Body of pancreas (tissue), 4 donors: ENCODE measurements at regions not wholly inside any gene's neighbourhood (a gene's known extent, or its start where the extent isn't known, plus 50 kb on each side); places are given as distances from the start of the nearest gene placed in this dataset.
"Not testable (repeated sequence)": the region's sequence is repeated elsewhere in the genome, so short reads cannot be mapped to it uniquely, and the experiment has no call there.

Experiments used
- ATAC-seq: fragments of 150-250 bp; one replicate; pipeline ENCODE4 v1.9.1; 2016
- DNase-seq, 4 donors: peaks; one replicate each; pipeline ENCODE4 v3.0.0-alpha.2; 2019
- H3K27ac ChIP-seq, 4 donors: fragments of 200-600 bp; sonication (generic); 1 replicate in 3 of 4; 2 replicates in 1 of 4; pipeline versions ENCODE4 v1.5.1 to v1.6.1; 2016 to 2019; ENCODE audit warnings: mild to moderate bottlenecking in 1 of 4, mixed read lengths in 1 of 4, moderate library complexity in 1 of 4
- H3K27me3 ChIP-seq, 2 donors: fragments of 200-600 bp; sonication (generic); one replicate each; pipeline ENCODE4 v1.6.0; 2016; ENCODE audit warnings: mild to moderate bottlenecking in 1 of 2
- H3K36me3 ChIP-seq, 2 donors: fragments of 200-600 bp; sonication (generic); replicated peaks in 1 of 2; 2 replicates each; pipeline ENCODE4 v1.5.1; 2016; ENCODE audit warnings: low read depth in 2 of 2; ENCODE audit not compliant: insufficient read depth in 1 of 2
- H3K4me1 ChIP-seq: fragments of 200-600 bp; sonication (generic); one replicate; pipeline ENCODE4 v1.6.0; 2016
- H3K4me3 ChIP-seq, 2 donors: fragments of 200-600 bp; sonication (generic); 1 replicate in 1 of 2; 2 replicates in 1 of 2; pipeline ENCODE4 v1.5.1; 2016 to 2019
- H3K9me3 ChIP-seq, 3 donors: fragments of 200-600 bp; sonication (generic); 1 replicate in 2 of 3; 2 replicates in 1 of 3; pipeline ENCODE4 v1.5.1; 2016
- POLR2A ChIP-seq, 3 donors: fragments of 450-650 bp; IDR thresholded peaks; one replicate each; pipeline ENCODE4 v1.6.1; 2016; ENCODE audit warnings: antibody characterized with exemption in 3 of 3, mild to moderate bottlenecking in 2 of 3
- WGBS, 2 donors: methylation state at CpG; one replicate each; pipeline ENCODE4 v1.1.5; 2017; 5-methylcytosine and 5-hydroxymethylcytosine counted together
- intact Hi-C: fragments of 100-400 bp; cut with DNase I; formaldehyde crosslinking; loops from one replicate; pipeline ENCODE4 v1.15.1; 2023
- TF ChIP-seq, protein P1 (sequence below), 7 experiments: fragments of 450-650 bp in 4 of 7; fragments of 200-600 bp in 3 of 7; sonication (generic) in 3 of 7; IDR thresholded peaks; one replicate each; pipeline ENCODE4 v1.5.1; 2016 to 2019; ENCODE audit warnings: antibody characterized with exemption in 7 of 7

DNA sequence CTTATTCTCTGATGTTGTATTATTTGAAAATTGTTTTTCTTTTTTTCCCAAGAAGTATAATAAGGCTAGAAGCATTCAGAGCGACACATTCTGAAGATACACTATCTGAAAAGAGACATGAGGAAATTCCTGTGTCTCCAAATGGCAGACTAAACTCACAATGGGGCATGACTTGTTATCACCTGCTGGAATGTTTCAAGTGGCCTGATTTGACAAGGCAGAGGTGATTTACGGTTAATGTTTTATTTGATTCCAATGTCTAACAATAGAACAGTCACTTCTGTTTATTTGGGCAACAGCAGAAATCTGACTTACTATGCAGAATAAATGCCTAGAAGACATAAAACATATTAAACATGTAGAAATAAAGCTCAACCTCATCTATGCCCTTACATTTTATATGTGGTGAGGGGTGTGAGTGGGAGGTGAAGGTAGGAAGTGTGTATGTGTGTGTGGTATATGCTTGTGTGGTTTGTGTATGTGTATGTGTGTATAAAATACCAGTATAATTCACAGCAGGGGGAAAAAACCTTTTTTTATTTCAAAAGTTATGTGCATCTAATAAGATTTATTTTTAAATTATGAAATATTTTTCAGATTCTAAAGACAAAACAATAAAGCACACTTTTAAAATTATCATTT lies 1051.7 kb downstream of the ROBO2 start:
- 14 to 15% methylated on average over 2 of the region's 2 CpGs for WGBS, 2 donors
- Histone ChIP-seq H3K27me3 (no peaks in the 10 kb centered on the region), H3K36me3 (no peaks in the 10 kb centered on the region), H3K27ac (no peak overlapping the region), H3K9me3 (no peaks in the 10 kb centered on the region), H3K4me1 (no peaks in the 10 kb centered on the region), H3K4me3 (no peak overlapping the region)
- TF ChIP-seq, protein P1, sequence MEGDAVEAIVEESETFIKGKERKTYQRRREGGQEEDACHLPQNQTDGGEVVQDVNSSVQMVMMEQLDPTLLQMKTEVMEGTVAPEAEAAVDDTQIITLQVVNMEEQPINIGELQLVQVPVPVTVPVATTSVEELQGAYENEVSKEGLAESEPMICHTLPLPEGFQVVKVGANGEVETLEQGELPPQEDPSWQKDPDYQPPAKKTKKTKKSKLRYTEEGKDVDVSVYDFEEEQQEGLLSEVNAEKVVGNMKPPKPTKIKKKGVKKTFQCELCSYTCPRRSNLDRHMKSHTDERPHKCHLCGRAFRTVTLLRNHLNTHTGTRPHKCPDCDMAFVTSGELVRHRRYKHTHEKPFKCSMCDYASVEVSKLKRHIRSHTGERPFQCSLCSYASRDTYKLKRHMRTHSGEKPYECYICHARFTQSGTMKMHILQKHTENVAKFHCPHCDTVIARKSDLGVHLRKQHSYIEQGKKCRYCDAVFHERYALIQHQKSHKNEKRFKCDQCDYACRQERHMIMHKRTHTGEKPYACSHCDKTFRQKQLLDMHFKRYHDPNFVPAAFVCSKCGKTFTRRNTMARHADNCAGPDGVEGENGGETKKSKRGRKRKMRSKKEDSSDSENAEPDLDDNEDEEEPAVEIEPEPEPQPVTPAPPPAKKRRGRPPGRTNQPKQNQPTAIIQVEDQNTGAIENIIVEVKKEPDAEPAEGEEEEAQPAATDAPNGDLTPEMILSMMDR (IDR thresholded peaks at IDR 0.05), result no peak
- TF ChIP-seq POLR2A (IDR thresholded peaks at IDR 0.05), result no peak
- DNase-seq (no peak), ATAC-seq (peak; percentile 30)
- intact Hi-C loops, result no loop called here

DNA sequence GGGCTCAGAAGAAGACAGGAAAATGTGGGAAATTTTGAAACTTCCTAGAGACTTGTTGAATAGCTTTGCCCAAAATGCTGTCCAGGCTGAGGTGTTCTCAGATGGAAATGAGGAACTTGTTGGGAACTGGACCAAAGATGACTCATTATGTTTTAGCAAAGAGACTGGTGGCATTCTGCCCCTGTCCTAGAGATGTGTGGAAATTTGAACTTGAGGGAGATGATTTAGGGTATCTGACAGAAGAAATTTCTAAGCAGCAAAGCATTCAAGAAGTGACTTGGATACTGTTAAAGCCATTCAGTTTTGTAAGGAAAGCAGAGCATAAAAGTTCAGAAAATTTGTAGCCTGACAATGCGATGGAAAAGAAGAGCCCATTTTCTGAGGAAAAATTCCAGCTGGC lies 1052.7 kb downstream of the ROBO2 start:
- WGBS, 2 donors, result 76 to 79% methylated on average over 1 of the region's 1 CpG
- intact Hi-C loops, H3K4me3 ChIP-seq, DNase-seq, H3K27ac ChIP-seq, ATAC-seq, H3K27me3 ChIP-seq, H3K4me1 ChIP-seq, H3K9me3 ChIP-seq, H3K36me3 ChIP-seq: not testable (repeated sequence)

DNA sequence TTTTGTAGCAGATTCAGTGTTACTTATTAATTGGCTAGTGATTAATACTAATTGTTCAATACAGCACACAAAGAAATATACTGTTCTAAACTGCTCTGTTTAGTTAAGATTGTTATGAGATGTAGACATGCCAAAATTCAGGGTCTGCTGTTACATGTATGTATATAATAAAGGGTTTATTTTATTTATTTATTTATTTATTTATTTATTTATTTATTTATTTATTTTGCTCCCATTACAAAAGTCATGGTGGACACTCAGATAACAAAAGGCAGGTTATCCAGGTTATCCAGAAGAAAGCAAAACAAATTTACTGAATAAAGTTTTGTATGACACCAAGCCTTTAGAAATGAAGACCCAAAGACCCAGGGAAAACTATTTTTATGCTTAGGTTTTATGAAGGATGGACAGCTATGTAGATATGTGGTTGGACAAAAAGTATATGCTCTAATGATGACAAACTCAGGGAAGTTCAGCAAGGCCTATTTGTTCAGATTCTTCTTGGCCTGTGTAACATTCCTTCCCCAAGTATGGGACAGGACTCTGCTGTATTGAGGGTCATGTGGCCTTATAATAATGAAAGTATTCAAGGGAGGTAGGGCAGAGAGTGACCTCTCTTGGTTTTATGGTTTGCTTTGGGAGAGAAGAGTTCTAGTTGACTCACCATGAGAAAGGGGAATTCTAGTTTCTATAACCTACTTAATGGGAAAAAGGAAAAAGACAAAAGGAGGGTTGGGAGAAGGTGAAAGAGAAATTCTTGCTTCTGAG lies 1056.8 kb downstream of the ROBO2 start:
- Histone ChIP-seq H3K27ac (no peak overlapping the region), H3K4me3 (no peak overlapping the region), H3K27me3 (no peaks in the 10 kb centered on the region), H3K36me3 (no peaks in the 10 kb centered on the region), H3K4me1 (no peaks in the 10 kb centered on the region), H3K9me3 (no peaks in the 10 kb centered on the region)
- DNase-seq (no peak), ATAC-seq (no peak)
- TF ChIP-seq POLR2A (IDR thresholded peaks at IDR 0.05), result no peak
- TF ChIP-seq, protein P1 (IDR thresholded peaks at IDR 0.05), result no peak
- intact Hi-C loops, result no loop called here

DNA sequence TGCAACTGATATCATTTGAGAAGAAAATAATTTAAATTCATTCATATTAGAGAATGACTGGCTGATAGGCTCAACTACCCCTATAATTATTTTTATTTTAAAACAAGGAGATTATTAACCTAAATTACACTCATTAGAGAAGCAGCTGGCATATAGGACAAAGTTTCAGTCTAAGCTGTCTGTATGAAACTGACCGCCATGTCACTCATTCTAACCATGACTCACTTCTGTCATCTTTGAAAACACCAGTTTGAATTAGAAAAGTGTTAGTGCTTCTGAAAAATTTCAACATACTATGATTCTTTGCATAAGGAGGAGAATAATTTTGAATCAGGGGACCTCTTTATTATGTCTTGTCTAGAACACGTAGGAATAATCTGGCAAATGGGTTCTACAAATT lies 1058.5 kb downstream of the ROBO2 start:
- no peaks in the 10 kb centered on the region for H3K4me1 ChIP-seq
- no peaks in the 10 kb centered on the region for H3K9me3 ChIP-seq
- intact Hi-C loops, result no loop called here
- no peak overlapping the region for H3K27ac ChIP-seq
- TF ChIP-seq, protein P1 (IDR thresholded peaks at IDR 0.05), result no peak
- no peak for TF ChIP-seq POLR2A (IDR thresholded peaks at IDR 0.05)
- H3K4me3 ChIP-seq, result no peak overlapping the region
- H3K27me3 ChIP-seq, result no peaks in the 10 kb centered on the region
- no peaks in the 10 kb centered on the region for H3K36me3 ChIP-seq
- DNase-seq (no peak), ATAC-seq (no peak)
- 71 to 77% methylated on average over 2 of the region's 2 CpGs for WGBS, 2 donors

DNA sequence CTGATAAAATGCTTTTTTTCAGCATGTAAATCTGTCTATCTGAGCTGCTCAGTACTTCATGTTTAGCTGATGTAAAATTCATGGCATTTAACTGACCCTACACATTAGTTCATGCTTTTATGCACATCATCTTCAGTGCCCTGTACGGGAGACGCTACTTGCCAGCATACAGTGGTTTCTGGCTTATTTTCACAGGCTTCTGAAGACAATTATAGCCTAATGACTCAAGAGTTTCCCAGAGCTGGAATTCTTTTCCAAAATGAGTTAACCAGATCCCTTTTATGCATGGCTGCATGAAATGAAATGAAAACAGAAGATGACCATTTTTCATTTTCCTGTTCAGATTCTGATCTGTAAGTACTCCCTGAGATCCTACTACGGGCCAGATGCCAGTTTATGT lies 1061.5 kb downstream of the ROBO2 start:
- Histone ChIP-seq H3K9me3 (no peaks in the 10 kb centered on the region), H3K4me3 (no peak overlapping the region), H3K27me3 (no peaks in the 10 kb centered on the region), H3K36me3 (no peaks in the 10 kb centered on the region), H3K4me1 (no peaks in the 10 kb centered on the region), H3K27ac (no peak overlapping the region)
- intact Hi-C loops, result no loop called here
- ATAC-seq, result no peak
- no peak for DNase-seq
- TF ChIP-seq, protein P1 (IDR thresholded peaks at IDR 0.05), result no peak
- no peak for TF ChIP-seq POLR2A (IDR thresholded peaks at IDR 0.05)
- 52 to 64% methylated on average over 3 of the region's 3 CpGs for WGBS, 2 donors

DNA sequence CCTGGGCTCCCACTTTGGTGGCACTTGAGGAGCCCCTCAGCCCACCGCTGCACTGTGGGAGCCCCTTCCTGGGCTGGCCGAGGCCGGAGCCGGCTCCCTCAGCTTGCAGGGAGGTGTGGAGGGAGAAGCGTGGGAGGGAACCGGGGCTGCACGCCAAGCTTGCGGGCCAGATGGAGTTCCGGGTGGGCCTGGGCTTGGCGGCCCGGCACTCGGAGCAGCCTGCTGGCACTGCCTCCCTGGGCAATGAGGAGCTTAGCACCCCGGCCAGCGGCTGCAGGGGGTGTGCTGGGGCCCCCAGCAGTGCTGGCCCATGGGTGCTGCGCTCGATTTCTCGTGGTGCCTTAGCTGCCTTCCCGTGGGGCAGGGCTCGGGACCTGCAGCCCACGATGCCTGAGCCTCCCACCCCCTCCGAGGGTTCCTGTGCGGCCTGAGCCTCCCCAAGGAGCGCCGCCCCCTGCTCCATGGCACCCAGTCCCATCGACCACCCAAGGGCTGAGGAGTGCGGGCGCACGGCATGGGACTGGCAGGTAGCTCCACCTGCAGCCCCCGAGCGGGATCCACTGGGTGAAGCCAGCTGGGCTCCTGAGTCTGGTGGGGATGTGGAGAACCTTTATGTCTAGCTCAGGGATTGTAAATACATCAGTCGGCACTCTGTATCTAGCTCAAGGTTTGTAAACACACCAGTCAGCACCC lies 1068.5 kb downstream of the ROBO2 start:
- 90 to 93% methylated on average over 5 to 31 of the region's 31 CpGs for whole genome bisulfite sequencing, 2 donors
- H3K36me3 ChIP-seq, H3K4me1 ChIP-seq, H3K27me3 ChIP-seq, intact Hi-C loops, H3K9me3 ChIP-seq, DNase-seq, H3K27ac ChIP-seq, H3K4me3 ChIP-seq, ATAC-seq: not testable (repeated sequence)
